Epithelial cell of proximal tubule (primary cell): ENCODE measurements at regions not wholly inside any gene's neighbourhood (a gene's known extent, or its start where the extent isn't known, plus 50 kb on each side); places are given as distances from the start of the nearest gene placed in this dataset.

Experiments
- DNase-seq: peaks from one replicate; pipeline ENCODE4 v3.0.0-alpha.2; 2011; ENCODE audit warnings: low read depth
- H3K4me3 ChIP-seq: 2 replicates; pipeline ENCODE4 v1.5.1; 2011; ENCODE audit warnings: low read depth, mild to moderate bottlenecking, low read length
- CTCF ChIP-seq: conservative IDR thresholded peaks from 2 replicates; pipeline ENCODE4 v1.5.1; 2012; ENCODE audit warnings: low read depth, mild to moderate bottlenecking, low read length

DNA sequence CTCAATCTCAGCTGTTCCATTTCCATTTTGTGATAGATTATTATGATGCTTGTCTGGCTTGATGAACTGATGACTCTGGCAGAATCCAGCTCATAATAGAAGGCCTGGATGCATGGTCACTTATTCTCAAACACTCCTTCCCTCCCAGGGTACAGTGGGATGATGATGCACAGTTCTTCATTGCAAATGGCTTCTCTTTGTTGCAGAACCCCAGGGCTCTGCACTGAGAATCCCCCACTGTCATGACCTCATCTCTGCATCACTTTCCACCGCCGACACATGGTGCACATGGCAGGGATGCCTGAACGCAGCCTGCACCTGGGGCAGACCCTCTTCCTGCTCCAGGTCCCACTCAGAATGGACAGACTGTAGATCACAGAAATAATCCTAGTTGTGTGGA lies 515.6 kb upstream of the NR2F2 start:
- TF ChIP-seq CTCF = no peak
- no peak for DNase-seq
- no peak overlapping the region for H3K4me3 ChIP-seq

DNA sequence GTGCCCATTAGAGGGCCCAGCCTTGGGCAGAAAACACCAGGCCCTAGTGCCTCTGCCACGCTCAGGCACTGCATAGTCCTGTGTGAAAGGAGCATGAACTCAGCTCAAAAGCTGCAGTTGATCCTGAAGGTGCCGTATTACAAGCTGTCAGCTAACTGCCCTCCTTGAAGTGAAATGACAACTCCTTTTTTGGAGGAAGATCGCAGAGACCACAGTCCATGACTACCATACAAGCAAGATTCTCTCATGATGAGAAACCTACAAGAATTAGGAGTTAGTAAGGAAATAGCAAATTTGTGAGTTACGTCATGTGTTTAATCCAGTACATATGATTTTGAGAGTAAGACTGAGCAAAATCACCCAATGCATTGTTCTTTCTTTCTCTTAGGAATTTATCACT lies 513.9 kb upstream of the NR2F2 start:
- H3K4me3 ChIP-seq = no peak overlapping the region
- no peak for DNase-seq
- no peak for TF ChIP-seq CTCF

GRCh38 chr15:95822961-95823360 lies 507.5 kb upstream of the NR2F2 start:
- DNase-seq = no peak
- TF ChIP-seq CTCF = no peak
- no peak overlapping the region for H3K4me3 ChIP-seq

DNA sequence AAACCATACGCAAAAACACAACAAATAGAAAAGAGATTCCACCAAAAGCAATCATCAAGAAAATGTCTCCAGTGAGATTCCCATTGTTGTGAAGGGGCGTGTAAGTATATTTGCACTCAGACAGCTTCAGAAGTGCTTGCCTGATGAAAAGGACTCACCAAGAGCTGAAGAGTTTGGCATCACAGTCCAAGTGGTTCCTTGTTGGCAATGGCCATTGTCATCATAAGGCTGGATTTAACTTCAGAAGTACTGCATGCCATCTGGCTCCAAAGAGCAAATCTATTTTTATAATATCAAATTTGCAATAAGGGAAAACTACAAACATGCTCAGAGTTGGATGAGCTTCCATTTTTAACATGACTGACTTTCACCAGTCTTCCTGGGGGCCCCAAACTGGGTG lies 505.3 kb upstream of the NR2F2 start:
- no peak for TF ChIP-seq CTCF
- no peak overlapping the region for H3K4me3 ChIP-seq
- no peak for DNase-seq

- DNase-seq = no peak
- no peak overlapping the region for H3K4me3 ChIP-seq
- TF ChIP-seq CTCF = no peak
Observed at GRCh38 chr15:95825671-95826411, 504.7 kb upstream of the NR2F2 start.

DNA sequence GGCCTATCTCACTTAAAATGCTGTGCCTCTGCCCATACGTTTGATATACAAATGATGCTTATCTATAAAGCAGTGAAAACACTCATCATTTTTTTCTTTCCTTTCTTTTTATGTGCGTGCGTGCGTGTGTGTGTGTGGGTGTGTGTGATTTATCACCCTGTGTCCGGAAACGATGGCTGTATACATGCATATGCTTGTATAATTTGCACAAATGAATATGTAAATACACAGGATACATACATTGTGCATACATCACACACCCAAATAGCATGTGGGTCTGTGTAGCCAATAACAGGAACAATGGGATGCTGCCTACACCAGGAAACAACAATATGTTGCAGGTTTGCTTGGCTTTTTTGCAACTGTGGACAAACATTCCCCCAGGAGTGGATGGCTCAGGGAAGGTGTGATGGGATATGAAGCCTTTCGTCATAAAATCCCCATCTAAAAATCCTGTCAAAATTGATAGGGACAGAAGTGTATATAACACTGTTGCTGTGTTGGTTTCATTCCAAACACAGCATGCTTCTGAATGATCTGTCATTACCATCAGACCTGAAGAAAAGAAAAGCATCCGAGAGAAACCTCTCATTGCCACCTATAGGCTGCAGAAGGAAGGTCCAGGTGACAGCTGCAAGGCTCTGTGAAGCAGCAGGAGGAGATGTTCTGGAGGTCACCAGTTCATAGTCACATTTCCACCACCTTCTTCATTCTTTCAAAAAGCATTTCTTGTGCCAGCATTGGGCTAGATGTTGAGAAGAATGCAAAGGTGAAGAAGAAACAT lies 503.9 kb upstream of the NR2F2 start:
- DNase-seq = no peak
- TF ChIP-seq CTCF = peak; percentile 55

More for the DNA sequence above, 503.9 kb upstream of the NR2F2 start:
- H3K4me3 ChIP-seq = no peak overlapping the region
